Lower lobe of right lung (tissue), 2 donors: ENCODE measurements at regions not wholly inside any gene's neighbourhood (a gene's known extent, or its start where the extent isn't known, plus 50 kb on each side); places are given as distances from the start of the nearest gene placed in this dataset.

Experiments used
- ATAC-seq, 2 donors: fragments of 200-7000 bp; cut with Tn5 transposase; one replicate each; pipeline ENCODE4 v1.9.1; 2020 to 2022; ENCODE audit warnings: mild to moderate bottlenecking in 2 of 2, moderate library complexity in 2 of 2
- DNase-seq: peaks from one replicate; pipeline ENCODE4 v3.0.0-alpha.2; 2020
- H3K27ac ChIP-seq: fragments of 200-600 bp; one replicate; pipeline ENCODE4 v1.8.0; 2022
- H3K27me3 ChIP-seq: fragments of 200-600 bp; one replicate; pipeline ENCODE4 v1.8.0; 2022; ENCODE audit warnings: low read depth
- H3K36me3 ChIP-seq: fragments of 200-600 bp; one replicate; pipeline ENCODE4 v1.8.0; 2022; ENCODE audit warnings: mild to moderate bottlenecking
- H3K4me1 ChIP-seq: fragments of 200-600 bp; one replicate; pipeline ENCODE4 v1.8.0; 2022
- H3K4me3 ChIP-seq: fragments of 200-600 bp; one replicate; pipeline ENCODE4 v1.8.0; 2022; ENCODE audit warnings: mild to moderate bottlenecking
- H3K9me3 ChIP-seq: fragments of 200-600 bp; one replicate; pipeline ENCODE4 v1.8.0; 2022
- CTCF ChIP-seq: fragments of 200-600 bp; IDR thresholded peaks from one replicate; pipeline ENCODE4 v1.8.0; 2022; ENCODE audit warnings: antibody characterized with exemption, mild to moderate bottlenecking
- intact Hi-C: fragments of 100-400 bp; cut with DNase I; formaldehyde crosslinking; loops from one replicate; pipeline ENCODE4 v1.11.0; 2022
- donor health status: DM: no; HTN: yes; CAD: no; lungs with severe emphysema.

- Histone ChIP-seq H3K27me3 (no peaks in the 10 kb centered on the region), H3K27ac (no peak overlapping the region), H3K4me1 (peaks cover 32% of the 10 kb centered on the region), H3K36me3 (no peaks in the 10 kb centered on the region), H3K4me3 (no peak overlapping the region), H3K9me3 (no peaks in the 10 kb centered on the region)
- DNase-seq: no peak
- intact Hi-C loops: no loop called here
- TF ChIP-seq CTCF: no peak
- ATAC-seq: no peak
These were observed 199.5 kb downstream of the REEP3 start for GRCh38 chr10:63720676-63721075.

GRCh38 chr10:63722537-63722936, 201.3 kb downstream of the REEP3 start:
- Histone ChIP-seq H3K27ac (peak overlapping the region; percentile 64), H3K27me3 (no peaks in the 10 kb centered on the region), H3K36me3 (no peaks in the 10 kb centered on the region), H3K4me3 (no peak overlapping the region), H3K4me1 (peaks cover 32% of the 10 kb centered on the region), H3K9me3 (no peaks in the 10 kb centered on the region)
- no peak for TF ChIP-seq CTCF
- intact Hi-C loops: no loop called here
- DNase-seq (no peak), ATAC-seq (peak; percentile 45 to 55)

- no peak for ATAC-seq
- intact Hi-C loops: no loop called here
- H3K4me3 ChIP-seq: no peak overlapping the region
- no peak overlapping the region for H3K27ac ChIP-seq
- no peaks in the 10 kb centered on the region for H3K9me3 ChIP-seq
- H3K27me3 ChIP-seq: no peaks in the 10 kb centered on the region
- DNase-seq: no peak
- peaks cover 32% of the 10 kb centered on the region for H3K4me1 ChIP-seq
- no peak for TF ChIP-seq CTCF
- H3K36me3 ChIP-seq: no peaks in the 10 kb centered on the region
These were observed 202.1 kb downstream of the REEP3 start for GRCh38 chr10:63723320-63723719.

- Histone ChIP-seq H3K9me3 (no peaks in the 10 kb centered on the region), H3K4me3 (no peak overlapping the region), H3K27me3 (no peaks in the 10 kb centered on the region), H3K4me1 (peaks cover 32% of the 10 kb centered on the region), H3K27ac (no peak overlapping the region), H3K36me3 (no peaks in the 10 kb centered on the region)
- DNase-seq (no peak), ATAC-seq (no peak)
- intact Hi-C loops: no loop called here
- no peak for TF ChIP-seq CTCF
These were observed 202.5 kb downstream of the REEP3 start for GRCh38 chr10:63723741-63724140.

- H3K9me3 ChIP-seq: no peaks in the 10 kb centered on the region
- no peak overlapping the region for H3K27ac ChIP-seq
- intact Hi-C loops: no loop called here
- no peak for TF ChIP-seq CTCF
- ATAC-seq: no peak
- no peaks in the 10 kb centered on the region for H3K36me3 ChIP-seq
- H3K27me3 ChIP-seq: no peaks in the 10 kb centered on the region
- no peak for DNase-seq
- H3K4me1 ChIP-seq: peaks cover 30% of the 10 kb centered on the region
- no peak overlapping the region for H3K4me3 ChIP-seq
These were observed 203.7 kb downstream of the REEP3 start for GRCh38 chr10:63724922-63725321.

- no peak for TF ChIP-seq CTCF
- intact Hi-C loops: no loop called here
- Histone ChIP-seq H3K9me3 (no peaks in the 10 kb centered on the region), H3K36me3 (no peaks in the 10 kb centered on the region), H3K4me1 (peaks cover 20% of the 10 kb centered on the region), H3K27me3 (no peaks in the 10 kb centered on the region), H3K27ac (no peak overlapping the region), H3K4me3 (no peak overlapping the region)
- DNase-seq (no peak), ATAC-seq (no peak)
These were observed 205.7 kb downstream of the REEP3 start for GRCh38 chr10:63726867-63727266.
